CD8-positive, alpha-beta memory T cell (primary cell): ENCODE measurements at regions not wholly inside any gene's neighbourhood (a gene's known extent, or its start where the extent isn't known, plus 50 kb on each side); places are given as distances from the start of the nearest gene placed in this dataset.

Experiments
- CTCF ChIA-PET: fragments of 350-600 bp; sonication (Branson Sonifier 250); formaldehyde crosslinking; loops from one replicate; lab custom pipeline; 2021; ENCODE audit warnings: antibody characterized with exemption; lab: Charles Lee
- POLR2A ChIA-PET: fragments of 350-600 bp; sonication (Branson Sonifier 250); formaldehyde crosslinking; loops from one replicate; lab custom pipeline; 2021; ENCODE audit warnings: antibody characterized with exemption; lab: Charles Lee
- DNase-seq, 5 donors: peaks; one replicate each; pipeline versions ENCODE4 v3.0.0 to v3.0.0-alpha.2; 2020 to 2022; ENCODE audit warnings: mixed read lengths in 1 of 5
- H3K27ac ChIP-seq: one replicate; pipeline ENCODE4 v1.7.0; 2013; ENCODE audit warnings: low read depth, mild to moderate bottlenecking, low read length, moderate library complexity
- H3K27me3 ChIP-seq: 2 replicates; pipeline ENCODE4 v1.7.0; 2013; ENCODE audit warnings: low read length, mild to moderate bottlenecking; ENCODE audit not compliant: insufficient read depth, poor library complexity, severe bottlenecking
- H3K36me3 ChIP-seq: 2 replicates; pipeline ENCODE4 v1.7.0; 2013; ENCODE audit warnings: mild to moderate bottlenecking, low read length, moderate library complexity; ENCODE audit not compliant: insufficient read depth
- H3K4me1 ChIP-seq: 2 replicates; pipeline ENCODE4 v1.7.0; 2013; ENCODE audit warnings: mild to moderate bottlenecking, low read length, moderate library complexity; ENCODE audit not compliant: insufficient read depth
- H3K4me3 ChIP-seq: 2 replicates; pipeline ENCODE4 v1.7.0; 2013; ENCODE audit warnings: mild to moderate bottlenecking, low read length
- H3K9me3 ChIP-seq: 2 replicates; pipeline ENCODE4 v1.7.0; 2013; ENCODE audit warnings: mild to moderate bottlenecking, low read length
- H3K27ac Mint-ChIP-seq, 8 donors: one replicate each; pipeline ENCODE4 v1.8.0; 2020 to 2021; ENCODE audit warnings: mixed read lengths in 8 of 8, mild to moderate bottlenecking in 6 of 8, inconsistent platforms in 3 of 8, moderate library complexity in 3 of 8
- H3K27me3 Mint-ChIP-seq, 2 donors: one replicate each; pipeline ENCODE4 v1.8.0; 2020 to 2021; ENCODE audit warnings: mixed read lengths in 2 of 2, mild to moderate bottlenecking in 1 of 2, moderate library complexity in 1 of 2
- H3K36me3 Mint-ChIP-seq, 3 donors: one replicate each; pipeline ENCODE4 v1.8.0; 2020 to 2021; ENCODE audit warnings: mixed read lengths in 3 of 3, inconsistent platforms in 1 of 3, mild to moderate bottlenecking in 1 of 3
- H3K4me1 Mint-ChIP-seq, 3 donors: one replicate each; pipeline ENCODE4 v1.8.0; 2020 to 2021; ENCODE audit warnings: mixed read lengths in 3 of 3, inconsistent platforms in 1 of 3, mild to moderate bottlenecking in 1 of 3
- H3K4me3 Mint-ChIP-seq, 7 donors: one replicate each; pipeline ENCODE4 v1.8.0; 2020 to 2021; ENCODE audit warnings: mixed read lengths in 7 of 7, mild to moderate bottlenecking in 6 of 7, moderate library complexity in 4 of 7, inconsistent platforms in 2 of 7
- H3K9me3 Mint-ChIP-seq, 5 donors: one replicate each; pipeline ENCODE4 v1.8.0; 2020 to 2022; ENCODE audit warnings: mixed read lengths in 5 of 5, mild to moderate bottlenecking in 3 of 5, moderate library complexity in 2 of 5, inconsistent platforms in 1 of 5

DNA sequence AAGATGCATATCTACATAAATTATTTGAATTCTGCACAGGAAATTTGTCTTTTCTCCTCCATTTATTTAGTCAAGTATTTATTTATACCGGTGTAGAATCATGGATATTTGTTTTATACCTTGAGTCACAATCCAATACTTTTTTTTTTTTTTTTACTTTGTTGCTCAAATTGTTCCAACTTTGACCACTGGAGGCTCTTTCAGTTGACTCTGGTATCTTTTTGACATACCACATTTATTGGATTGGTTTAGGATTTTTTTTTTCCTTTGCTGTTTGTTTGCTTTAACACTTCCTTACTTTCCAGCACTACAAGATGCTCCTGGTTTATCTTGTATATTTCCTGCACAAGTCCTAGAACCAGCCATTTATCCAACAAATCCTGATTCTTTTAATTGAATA is 543.1 kb upstream of the RIOK2 start:
- H3K4me3 ChIP-seq, result no peak overlapping the region
- H3K36me3 Mint-ChIP-seq, result no peaks in the 10 kb centered on the region
- H3K27me3 Mint-ChIP-seq, result no peaks in the 10 kb centered on the region
- no peaks in the 10 kb centered on the region for H3K4me1 ChIP-seq
- CTCF ChIA-PET, result no interaction called here
- H3K9me3 ChIP-seq, result no peaks in the 10 kb centered on the region
- no peaks in the 10 kb centered on the region for H3K27me3 ChIP-seq
- no peak overlapping the region for H3K27ac Mint-ChIP-seq
- peaks cover 1 to 10% (median 6%) of the 10 kb centered on the region in 5 donors for H3K9me3 Mint-ChIP-seq
- DNase-seq, result no peak
- POLR2A ChIA-PET, result no interaction called here
- no peaks in the 10 kb centered on the region for H3K4me1 Mint-ChIP-seq
- no peak overlapping the region for H3K4me3 Mint-ChIP-seq
- no peaks in the 10 kb centered on the region for H3K36me3 ChIP-seq
- no peak overlapping the region for H3K27ac ChIP-seq

DNA sequence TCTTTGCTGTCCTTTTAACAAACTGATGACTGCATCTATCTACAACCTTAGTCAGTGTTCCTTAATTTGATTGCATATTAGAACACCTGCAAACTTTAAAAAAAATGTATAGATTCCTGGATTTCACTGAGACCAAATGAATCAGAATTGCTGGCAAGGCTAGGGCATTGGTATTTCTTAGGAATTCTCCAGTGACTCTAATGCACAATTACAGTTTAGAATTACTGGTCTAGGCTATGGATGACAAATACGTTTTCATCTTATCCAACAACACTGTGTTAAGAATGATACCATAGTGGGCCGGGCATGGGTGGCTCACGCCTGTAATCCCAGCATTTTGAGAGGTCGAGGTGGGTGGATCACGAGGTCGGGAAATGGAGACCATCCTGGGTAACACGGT is 545.9 kb upstream of the RIOK2 start:
- ChIA-PET POLR2A (no interaction called here), CTCF (no interaction called here)
- Mint-ChIP-seq H3K27ac (no peak overlapping the region), H3K4me1 (no peaks in the 10 kb centered on the region), H3K4me3 (no peak overlapping the region), H3K9me3 (peaks cover 1 to 10% (median 2%) of the 10 kb centered on the region in 5 donors), H3K36me3 (no peaks in the 10 kb centered on the region), H3K27me3 (no peaks in the 10 kb centered on the region)
- no peak for DNase-seq
- Histone ChIP-seq H3K4me1 (no peaks in the 10 kb centered on the region), H3K9me3 (no peaks in the 10 kb centered on the region), H3K27ac (no peak overlapping the region), H3K27me3 (no peaks in the 10 kb centered on the region), H3K36me3 (no peaks in the 10 kb centered on the region), H3K4me3 (no peak overlapping the region)

DNA sequence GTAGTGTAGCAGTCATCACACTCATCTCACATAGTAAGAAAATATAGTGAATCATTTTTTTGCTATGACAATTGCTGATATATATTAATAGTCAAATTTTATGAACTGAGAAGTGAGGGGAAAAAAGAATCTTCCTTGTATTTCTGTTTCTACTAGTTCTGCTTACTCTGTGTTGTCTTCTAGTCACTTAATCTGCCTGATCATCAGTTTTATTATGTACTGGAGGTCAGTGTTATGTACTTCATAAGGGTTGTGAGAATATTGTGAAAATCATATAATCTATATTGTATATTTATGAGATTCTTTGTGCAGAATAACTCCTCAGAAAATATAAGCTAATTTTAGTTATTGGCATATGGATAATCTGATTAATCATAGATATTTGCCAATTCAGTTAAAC is 546.9 kb upstream of the RIOK2 start:
- H3K36me3 Mint-ChIP-seq, result no peaks in the 10 kb centered on the region
- H3K4me3 Mint-ChIP-seq, result no peak overlapping the region
- DNase-seq, result no peak

DNA sequence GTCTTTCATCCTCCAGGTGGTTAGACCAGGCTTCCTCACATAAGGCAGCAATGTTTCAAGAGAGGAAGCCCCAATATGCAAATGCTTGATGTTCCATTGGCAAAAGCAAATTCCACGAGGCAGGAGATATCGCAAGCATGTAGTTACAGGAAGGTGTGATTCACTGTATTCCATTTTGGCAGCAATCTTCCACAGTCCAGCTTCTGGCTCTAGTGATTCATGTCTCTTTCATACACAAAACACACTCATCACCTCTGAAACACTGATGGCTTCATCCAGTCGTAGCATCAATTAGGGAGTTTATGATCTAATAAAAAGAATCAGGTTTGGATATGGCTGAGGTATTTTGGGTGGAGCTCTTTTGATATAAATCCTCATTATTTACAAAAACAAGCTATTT is 552.2 kb upstream of the RIOK2 start:
- Histone ChIP-seq H3K36me3 (no peaks in the 10 kb centered on the region), H3K4me3 (no peak overlapping the region), H3K9me3 (no peaks in the 10 kb centered on the region), H3K4me1 (no peaks in the 10 kb centered on the region), H3K27me3 (no peaks in the 10 kb centered on the region), H3K27ac (no peak overlapping the region)
- no peaks in the 10 kb centered on the region for H3K4me1 Mint-ChIP-seq
- H3K4me3 Mint-ChIP-seq, result no peak overlapping the region
- POLR2A ChIA-PET, result no interaction called here
- CTCF ChIA-PET, result no interaction called here
- H3K27me3 Mint-ChIP-seq, result no peaks in the 10 kb centered on the region
- H3K27ac Mint-ChIP-seq, result no peak overlapping the region
- DNase-seq, result no peak
- no peaks in the 10 kb centered on the region for H3K36me3 Mint-ChIP-seq
- peaks cover 0 to 14% (median 2%) of the 10 kb centered on the region in 5 donors for H3K9me3 Mint-ChIP-seq

More for the DNA sequence above, 546.9 kb upstream of the RIOK2 start:
- Histone ChIP-seq H3K4me1 (no peaks in the 10 kb centered on the region), H3K27me3 (no peaks in the 10 kb centered on the region), H3K4me3 (no peak overlapping the region), H3K9me3 (no peaks in the 10 kb centered on the region), H3K27ac (no peak overlapping the region), H3K36me3 (no peaks in the 10 kb centered on the region)
- ChIA-PET POLR2A (no interaction called here), CTCF (no interaction called here)
- Mint-ChIP-seq H3K9me3 (peaks cover 1 to 6% (median 2%) of the 10 kb centered on the region in 5 donors), H3K27me3 (no peaks in the 10 kb centered on the region), H3K4me1 (no peaks in the 10 kb centered on the region), H3K27ac (no peak overlapping the region)

DNA sequence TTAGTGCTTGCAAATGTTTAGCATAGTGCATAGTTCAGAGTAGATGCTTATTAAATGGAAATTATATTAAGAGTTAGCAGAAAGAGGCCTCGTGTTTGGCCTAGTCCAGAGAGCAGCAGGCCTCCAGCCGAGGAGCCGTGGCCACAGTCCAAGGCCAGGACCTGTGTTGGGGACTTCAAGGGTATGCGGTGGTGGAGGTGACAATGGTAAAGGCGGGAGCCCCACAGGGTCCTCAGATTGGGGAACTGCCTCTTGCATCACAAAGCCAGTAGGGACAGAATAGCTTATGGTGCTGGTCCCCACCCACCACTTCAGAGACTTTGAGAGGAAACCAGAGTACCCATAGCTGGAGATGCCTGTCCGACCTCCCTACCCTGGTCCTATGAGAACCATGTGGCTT is 554.6 kb upstream of the RIOK2 start:
- no peak for DNase-seq
- Mint-ChIP-seq H3K9me3 (peaks cover 0 to 13% (median 2%) of the 10 kb centered on the region in 5 donors), H3K27ac (no peak overlapping the region), H3K36me3 (no peaks in the 10 kb centered on the region), H3K4me3 (no peak overlapping the region), H3K27me3 (no peaks in the 10 kb centered on the region), H3K4me1 (no peaks in the 10 kb centered on the region)
- CTCF ChIA-PET, result no interaction called here
- no peaks in the 10 kb centered on the region for H3K9me3 ChIP-seq
- H3K27me3 ChIP-seq, result no peaks in the 10 kb centered on the region
- H3K27ac ChIP-seq, result no peak overlapping the region
- no peak overlapping the region for H3K4me3 ChIP-seq
- POLR2A ChIA-PET, result no interaction called here
- no peaks in the 10 kb centered on the region for H3K4me1 ChIP-seq
- no peaks in the 10 kb centered on the region for H3K36me3 ChIP-seq

DNA sequence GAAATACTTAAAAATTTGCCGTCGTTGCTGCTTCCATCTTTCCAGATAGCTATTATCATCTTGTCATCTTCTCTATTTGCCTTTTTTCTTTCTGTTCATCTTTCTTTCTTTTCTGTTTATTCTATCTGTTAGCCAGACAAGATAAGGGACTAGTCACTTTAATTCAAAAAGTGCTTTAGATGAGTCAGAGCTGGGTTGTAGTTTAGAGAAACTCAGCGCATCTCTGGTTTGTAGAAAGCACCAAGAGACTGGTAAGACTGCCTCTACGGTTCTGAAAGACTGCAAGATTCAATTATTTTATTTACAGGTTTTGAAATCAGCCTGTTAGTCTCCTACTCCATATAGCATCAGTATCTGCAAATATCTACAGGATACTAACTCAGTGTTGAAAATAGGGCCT is 562.8 kb upstream of the RIOK2 start:
- no peaks in the 10 kb centered on the region for H3K27me3 ChIP-seq
- DNase-seq, result no peak
- H3K27ac ChIP-seq, result no peak overlapping the region
- H3K4me3 ChIP-seq, result no peak overlapping the region
- H3K9me3 Mint-ChIP-seq, result peaks cover 0 to 7% (median 2%) of the 10 kb centered on the region in 5 donors
- no peaks in the 10 kb centered on the region for H3K9me3 ChIP-seq
- H3K36me3 Mint-ChIP-seq, result no peaks in the 10 kb centered on the region
- H3K27me3 Mint-ChIP-seq, result no peaks in the 10 kb centered on the region
- H3K36me3 ChIP-seq, result no peaks in the 10 kb centered on the region
- H3K4me1 ChIP-seq, result no peaks in the 10 kb centered on the region
- POLR2A ChIA-PET, result no interaction called here
- H3K4me3 Mint-ChIP-seq, result no peak overlapping the region
- H3K4me1 Mint-ChIP-seq, result no peaks in the 10 kb centered on the region
- CTCF ChIA-PET, result no interaction called here
- H3K27ac Mint-ChIP-seq, result no peak overlapping the region

DNA sequence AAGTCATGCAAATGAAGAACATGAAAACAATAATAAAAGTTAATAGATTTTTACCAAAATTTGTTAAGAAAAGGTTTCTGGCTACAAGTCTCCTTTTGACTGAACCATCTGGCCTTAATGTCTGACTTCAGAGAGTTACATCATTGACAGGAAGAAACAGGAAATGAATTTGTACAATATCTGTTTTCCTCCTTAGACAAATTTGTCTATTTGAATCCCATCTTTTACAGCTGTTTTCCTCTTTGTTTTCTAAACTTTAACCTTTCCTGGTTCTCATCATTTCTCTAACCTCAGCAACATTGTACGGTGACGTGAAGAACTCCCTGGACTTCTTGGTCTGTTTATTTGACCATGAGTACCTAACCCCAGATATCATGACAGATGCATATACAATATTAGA is 567.5 kb upstream of the RIOK2 start:
- Histone ChIP-seq H3K36me3 (no peaks in the 10 kb centered on the region), H3K4me3 (no peak overlapping the region), H3K9me3 (no peaks in the 10 kb centered on the region), H3K4me1 (no peaks in the 10 kb centered on the region), H3K27ac (no peak overlapping the region), H3K27me3 (no peaks in the 10 kb centered on the region)
- Mint-ChIP-seq H3K27ac (no peak overlapping the region), H3K36me3 (no peaks in the 10 kb centered on the region), H3K9me3 (peaks cover 0 to 8% (median 2%) of the 10 kb centered on the region in 5 donors), H3K4me1 (no peaks in the 10 kb centered on the region), H3K4me3 (no peak overlapping the region), H3K27me3 (no peaks in the 10 kb centered on the region)
- ChIA-PET CTCF (no interaction called here), POLR2A (no interaction called here)
- DNase-seq, result no peak

DNA sequence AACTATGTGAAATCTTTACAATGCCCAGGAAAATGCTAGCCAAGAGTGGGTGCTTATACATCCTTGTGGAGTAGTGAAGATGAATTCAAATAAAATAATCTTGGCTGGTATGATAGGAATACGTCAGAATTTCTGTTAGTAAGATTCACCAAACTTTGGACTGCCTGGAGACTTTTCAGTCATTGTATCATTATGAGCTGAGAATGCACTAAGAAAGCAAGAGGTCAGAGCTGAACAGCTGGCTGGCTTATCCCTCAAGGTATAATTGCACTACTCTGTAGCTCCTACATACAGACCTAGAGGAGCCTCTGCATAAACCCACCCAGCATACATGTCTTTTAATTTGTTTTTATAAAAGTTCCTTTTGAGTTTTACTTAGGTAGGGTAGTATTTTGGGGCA is 568.5 kb upstream of the RIOK2 start:
- no peak overlapping the region for H3K27ac ChIP-seq
- no peaks in the 10 kb centered on the region for H3K36me3 Mint-ChIP-seq
- CTCF ChIA-PET, result no interaction called here
- no peaks in the 10 kb centered on the region for H3K27me3 ChIP-seq
- H3K36me3 ChIP-seq, result no peaks in the 10 kb centered on the region
- no peak for DNase-seq
- H3K4me1 ChIP-seq, result no peaks in the 10 kb centered on the region
- no peaks in the 10 kb centered on the region for H3K4me1 Mint-ChIP-seq
- peaks cover 0 to 11% (median 0%) of the 10 kb centered on the region in 5 donors for H3K9me3 Mint-ChIP-seq
- POLR2A ChIA-PET, result no interaction called here
- no peak overlapping the region for H3K27ac Mint-ChIP-seq
- no peaks in the 10 kb centered on the region for H3K9me3 ChIP-seq
- no peak overlapping the region for H3K4me3 Mint-ChIP-seq
- H3K27me3 Mint-ChIP-seq, result no peaks in the 10 kb centered on the region
- H3K4me3 ChIP-seq, result no peak overlapping the region

DNA sequence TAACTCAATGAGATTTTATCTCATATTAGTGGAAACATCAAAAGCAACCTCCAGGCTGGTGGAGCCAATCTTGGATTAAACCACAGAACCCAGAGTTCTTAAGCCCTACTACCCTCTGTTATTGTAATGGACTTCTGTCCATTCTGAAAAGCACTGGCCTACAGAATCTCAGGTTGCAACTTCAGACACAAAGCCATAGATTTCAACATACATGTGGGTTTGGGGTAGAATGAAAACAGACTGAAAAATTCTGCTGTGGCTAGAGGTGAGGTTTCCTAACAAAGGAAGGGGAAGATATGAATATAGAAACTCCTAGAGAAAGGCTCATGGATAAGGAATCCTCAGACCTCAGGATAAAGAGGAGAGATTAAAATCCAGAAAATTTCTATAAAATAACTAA is 569.8 kb upstream of the RIOK2 start:
- ChIA-PET CTCF (no interaction called here), POLR2A (no interaction called here)
- Mint-ChIP-seq H3K4me1 (no peaks in the 10 kb centered on the region), H3K4me3 (no peak overlapping the region), H3K36me3 (no peaks in the 10 kb centered on the region), H3K9me3 (peaks cover 0 to 11% (median 0%) of the 10 kb centered on the region in 5 donors), H3K27ac (no peak overlapping the region), H3K27me3 (no peaks in the 10 kb centered on the region)
- H3K4me1 ChIP-seq, result no peaks in the 10 kb centered on the region
- no peaks in the 10 kb centered on the region for H3K9me3 ChIP-seq
- no peak for DNase-seq
- H3K4me3 ChIP-seq, result no peak overlapping the region
- no peak overlapping the region for H3K27ac ChIP-seq
- no peaks in the 10 kb centered on the region for H3K27me3 ChIP-seq
- H3K36me3 ChIP-seq, result no peaks in the 10 kb centered on the region
